Endothelial cell (in vitro differentiated cells): ENCODE measurements at regions not wholly inside any gene's neighbourhood (a gene's known extent, or its start where the extent isn't known, plus 50 kb on each side); places are given as distances from the start of the nearest gene placed in this dataset.

Experiments used
- DNase-seq: peaks from one replicate; pipeline ENCODE4 v3.0.0; 2021; ENCODE audit warnings: low spot score
- H3K27ac Mint-ChIP-seq: one replicate; pipeline ENCODE4 v1.8.0; 2021; ENCODE audit warnings: mixed read lengths, inconsistent platforms; ENCODE audit not compliant: unreplicated experiment
- H3K27me3 Mint-ChIP-seq: one replicate; pipeline ENCODE4 v1.8.0; 2021; ENCODE audit warnings: mild to moderate bottlenecking, moderate library complexity, mixed read lengths, inconsistent platforms; ENCODE audit not compliant: unreplicated experiment
- H3K36me3 Mint-ChIP-seq: one replicate; pipeline ENCODE4 v1.8.0; 2021; ENCODE audit warnings: mild to moderate bottlenecking, low read depth, mixed read lengths, inconsistent platforms; ENCODE audit not compliant: unreplicated experiment
- H3K4me1 Mint-ChIP-seq: one replicate; pipeline ENCODE4 v1.8.0; 2021; ENCODE audit warnings: mild to moderate bottlenecking, mixed read lengths, inconsistent platforms; ENCODE audit not compliant: unreplicated experiment
- H3K4me3 Mint-ChIP-seq: one replicate; pipeline ENCODE4 v1.8.0; 2021; ENCODE audit warnings: mild to moderate bottlenecking, mixed read lengths, inconsistent platforms; ENCODE audit not compliant: unreplicated experiment
- H3K9me3 Mint-ChIP-seq: one replicate; pipeline ENCODE4 v1.8.0; 2021; ENCODE audit warnings: mixed read lengths, inconsistent platforms; ENCODE audit not compliant: unreplicated experiment
- TF ChIP-seq, protein P1 (sequence below): fragments of 200-600 bp; sonication (generic); IDR thresholded peaks from one replicate; pipeline ENCODE4 v1.5.0; 2021; ENCODE audit warnings: antibody characterized with exemption; ENCODE audit not compliant: unreplicated experiment

DNA sequence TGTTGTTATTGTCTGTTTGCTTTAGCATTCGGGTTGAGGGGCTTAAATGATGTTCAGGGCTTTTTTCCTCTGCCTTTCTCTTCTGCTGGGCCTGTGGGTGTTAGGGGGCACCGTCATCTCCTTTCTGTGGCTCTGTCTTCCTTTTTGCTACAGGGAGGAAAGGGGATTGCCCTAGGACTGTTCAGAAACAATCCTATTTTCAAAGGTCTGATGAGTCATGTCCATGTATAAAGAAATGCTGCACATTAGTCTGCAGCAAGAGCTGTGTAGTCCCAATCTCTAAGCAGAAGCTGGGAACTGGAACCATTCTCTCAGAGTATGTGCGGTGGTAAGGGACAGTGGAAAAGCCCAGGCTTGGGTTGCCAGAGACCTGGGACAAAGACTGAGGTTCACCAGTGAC, 462.3 kb downstream of the OMA1 start:
- no peaks in the 10 kb centered on the region for H3K9me3 Mint-ChIP-seq
- no peak overlapping the region for H3K4me3 Mint-ChIP-seq
- TF ChIP-seq, protein P1, sequence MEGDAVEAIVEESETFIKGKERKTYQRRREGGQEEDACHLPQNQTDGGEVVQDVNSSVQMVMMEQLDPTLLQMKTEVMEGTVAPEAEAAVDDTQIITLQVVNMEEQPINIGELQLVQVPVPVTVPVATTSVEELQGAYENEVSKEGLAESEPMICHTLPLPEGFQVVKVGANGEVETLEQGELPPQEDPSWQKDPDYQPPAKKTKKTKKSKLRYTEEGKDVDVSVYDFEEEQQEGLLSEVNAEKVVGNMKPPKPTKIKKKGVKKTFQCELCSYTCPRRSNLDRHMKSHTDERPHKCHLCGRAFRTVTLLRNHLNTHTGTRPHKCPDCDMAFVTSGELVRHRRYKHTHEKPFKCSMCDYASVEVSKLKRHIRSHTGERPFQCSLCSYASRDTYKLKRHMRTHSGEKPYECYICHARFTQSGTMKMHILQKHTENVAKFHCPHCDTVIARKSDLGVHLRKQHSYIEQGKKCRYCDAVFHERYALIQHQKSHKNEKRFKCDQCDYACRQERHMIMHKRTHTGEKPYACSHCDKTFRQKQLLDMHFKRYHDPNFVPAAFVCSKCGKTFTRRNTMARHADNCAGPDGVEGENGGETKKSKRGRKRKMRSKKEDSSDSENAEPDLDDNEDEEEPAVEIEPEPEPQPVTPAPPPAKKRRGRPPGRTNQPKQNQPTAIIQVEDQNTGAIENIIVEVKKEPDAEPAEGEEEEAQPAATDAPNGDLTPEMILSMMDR = no peak
- H3K27me3 Mint-ChIP-seq = peaks cover 1% of the 10 kb centered on the region
- no peak for DNase-seq
- H3K36me3 Mint-ChIP-seq = no peaks in the 10 kb centered on the region
- H3K27ac Mint-ChIP-seq = no peak overlapping the region
- H3K4me1 Mint-ChIP-seq = no peaks in the 10 kb centered on the region

DNA sequence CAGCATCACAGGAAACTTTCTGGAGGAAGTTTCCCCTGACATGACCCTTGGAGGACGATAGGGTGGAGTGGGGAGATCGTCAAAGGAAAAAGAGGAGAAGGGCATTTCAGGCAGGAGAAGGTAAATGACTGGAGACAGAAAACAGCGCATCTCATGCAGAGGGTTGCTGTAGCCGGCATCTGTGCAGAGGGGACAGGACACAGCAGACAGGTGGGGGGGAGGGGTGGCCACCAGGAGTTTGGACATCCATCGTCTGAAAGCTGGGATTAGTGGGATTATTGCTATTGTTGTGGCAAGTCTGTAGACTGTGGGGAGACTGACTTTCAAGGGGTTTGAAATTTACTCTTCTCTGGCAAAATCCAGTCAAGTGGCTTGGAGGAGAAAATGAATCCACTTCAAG, 463.9 kb downstream of the OMA1 start:
- Mint-ChIP-seq H3K4me3 (no peak overlapping the region), H3K36me3 (no peaks in the 10 kb centered on the region), H3K9me3 (no peaks in the 10 kb centered on the region), H3K27me3 (peaks cover 1% of the 10 kb centered on the region), H3K27ac (no peak overlapping the region), H3K4me1 (no peaks in the 10 kb centered on the region)
- no peak for DNase-seq
- TF ChIP-seq, protein P1 = no peak

DNA sequence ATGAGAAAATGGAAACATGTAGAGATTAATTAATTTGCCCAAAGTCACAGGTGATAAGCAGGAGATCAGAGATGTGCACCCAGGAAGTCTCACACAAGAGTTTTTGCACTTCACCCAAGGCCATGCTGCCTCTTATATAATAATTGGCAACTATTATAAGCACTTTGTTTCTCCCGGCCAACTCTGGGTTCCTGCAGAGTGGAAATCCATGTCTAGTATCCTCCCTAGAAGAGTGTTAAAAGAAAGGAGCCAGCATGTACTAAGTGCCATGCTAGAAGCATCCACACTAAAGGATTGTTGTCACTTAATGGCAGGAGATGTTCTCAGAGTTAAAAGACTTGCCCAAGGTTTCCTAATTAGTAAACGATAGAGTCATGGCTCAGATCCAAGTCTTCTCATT, 470.3 kb downstream of the OMA1 start:
- Mint-ChIP-seq H3K4me1 (no peaks in the 10 kb centered on the region), H3K4me3 (no peak overlapping the region), H3K36me3 (no peaks in the 10 kb centered on the region), H3K27me3 (no peaks in the 10 kb centered on the region), H3K27ac (no peak overlapping the region), H3K9me3 (no peaks in the 10 kb centered on the region)
- DNase-seq = no peak
- TF ChIP-seq, protein P1 = no peak

DNA sequence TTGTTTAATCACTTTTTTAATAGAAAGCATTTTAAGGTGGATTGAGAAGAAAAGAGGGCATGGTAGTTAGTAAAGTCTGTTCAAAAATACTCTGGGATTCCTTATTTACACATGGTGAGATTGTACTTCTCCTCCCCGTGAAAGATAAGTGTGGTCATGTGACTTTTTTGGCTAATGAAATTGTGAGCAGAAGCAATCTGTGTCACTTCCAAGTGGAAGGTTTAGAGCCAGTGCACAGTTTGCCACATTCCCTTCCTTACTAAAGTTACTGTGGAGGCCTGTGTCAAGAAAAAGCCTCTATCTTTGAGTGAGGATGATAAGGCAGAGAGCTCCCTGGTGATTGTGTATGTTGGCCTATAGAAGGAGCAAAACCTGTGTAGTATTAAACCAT, 471.3 kb downstream of the OMA1 start:
- Mint-ChIP-seq H3K4me3 (no peak overlapping the region), H3K27ac (no peak overlapping the region), H3K4me1 (no peaks in the 10 kb centered on the region), H3K27me3 (no peaks in the 10 kb centered on the region), H3K9me3 (no peaks in the 10 kb centered on the region), H3K36me3 (no peaks in the 10 kb centered on the region)
- DNase-seq = no peak
- TF ChIP-seq, protein P1 = no peak

DNA sequence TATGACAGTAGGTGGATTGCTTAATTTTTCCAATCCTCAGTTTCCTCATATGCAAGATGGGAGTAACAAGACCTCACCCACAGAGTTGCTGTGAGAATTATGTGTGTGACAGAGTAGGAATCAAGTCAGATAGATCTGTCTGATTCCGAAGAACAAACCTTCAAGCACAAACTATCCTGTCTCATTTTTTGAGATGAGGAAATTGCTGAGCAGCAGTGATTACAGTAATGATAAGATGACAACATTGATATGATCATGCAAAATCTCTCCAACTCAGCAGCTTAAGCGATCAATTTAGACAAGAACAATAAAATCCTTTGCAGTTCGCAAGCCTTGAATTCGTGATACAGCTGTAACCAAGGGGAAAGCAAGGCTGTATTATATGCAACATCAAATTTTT, 474.1 kb downstream of the OMA1 start:
- Mint-ChIP-seq H3K9me3 (no peaks in the 10 kb centered on the region), H3K4me1 (peaks cover 4% of the 10 kb centered on the region), H3K27me3 (no peaks in the 10 kb centered on the region)

More for the DNA sequence above, 474.1 kb downstream of the OMA1 start:
- Mint-ChIP-seq H3K36me3 (no peaks in the 10 kb centered on the region), H3K27ac (no peak overlapping the region), H3K4me3 (no peak overlapping the region)
- TF ChIP-seq, protein P1 = no peak
- no peak for DNase-seq
